ENCODE measurements at regions not wholly inside any gene's neighbourhood (a gene's known extent, or its start where the extent isn't known, plus 50 kb on each side); places are given as distances from the start of the nearest gene placed in this dataset.

DNA sequence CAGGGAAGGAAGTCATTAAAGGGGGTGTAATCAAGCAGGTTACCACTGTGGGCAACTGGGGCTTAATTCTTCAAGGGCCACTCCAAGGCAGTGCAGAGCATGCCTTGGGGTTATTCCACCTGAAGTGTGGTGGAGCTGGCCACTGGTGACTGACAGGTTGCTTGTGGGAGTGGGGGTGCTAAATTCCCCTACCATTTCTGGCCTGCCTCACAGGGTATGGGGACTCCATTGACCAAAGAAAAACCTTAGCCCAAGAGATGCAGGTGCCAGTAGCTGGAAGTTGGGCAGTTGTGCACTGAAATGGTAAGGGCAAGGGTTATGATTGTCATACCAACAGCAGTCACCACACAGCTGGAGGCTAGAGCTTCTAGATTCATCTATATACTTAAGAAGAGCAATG, 93.4 kb downstream of the ZNF621 start:
- no peaks in the 10 kb centered on the region for H3K9me3 ChIP-seq (ENCODE audit: control insufficient read depth, insufficient read depth, low read length)
- no peak overlapping the region for H3K27ac ChIP-seq (ENCODE audit: low read depth, low read length)
- no peaks in the 10 kb centered on the region for H3K27me3 ChIP-seq (ENCODE audit: control insufficient read depth, insufficient read depth, low read length)
- no peak overlapping the region for H3K4me3 ChIP-seq (ENCODE audit: low read depth, low read length)
- H3K9ac ChIP-seq (ENCODE audit: low read depth, low read length) = no peak overlapping the region
- H3K4me1 ChIP-seq (ENCODE audit: control insufficient read depth, insufficient read depth, low read length) = peaks cover 28% of the 10 kb centered on the region
- H3K36me3 ChIP-seq (ENCODE audit: control insufficient read depth, insufficient read depth, low read length) = no peaks in the 10 kb centered on the region

DNA sequence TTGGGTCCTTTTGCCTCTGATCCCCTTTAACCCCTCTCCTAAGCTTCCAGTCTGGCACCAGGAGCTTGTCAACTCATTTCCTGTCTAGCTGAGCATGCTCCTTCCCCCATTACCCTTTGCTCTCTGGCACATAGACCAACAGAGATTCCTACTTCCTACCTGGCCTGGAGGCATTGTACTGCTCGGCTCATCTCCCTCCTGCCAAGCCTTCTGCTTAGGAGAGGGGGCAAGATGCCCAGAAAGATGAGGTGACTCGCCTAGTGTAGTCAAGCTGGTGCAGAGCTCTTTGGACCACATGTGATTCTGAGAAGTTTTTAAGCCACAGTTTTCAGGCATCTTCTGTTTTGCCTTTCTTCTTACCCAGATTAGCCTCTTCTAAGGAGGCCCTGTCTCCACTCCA, 95.4 kb downstream of the ZNF621 start:
- no peaks in the 10 kb centered on the region for H3K9me3 ChIP-seq (ENCODE audit: control insufficient read depth, insufficient read depth, low read length)

DNA sequence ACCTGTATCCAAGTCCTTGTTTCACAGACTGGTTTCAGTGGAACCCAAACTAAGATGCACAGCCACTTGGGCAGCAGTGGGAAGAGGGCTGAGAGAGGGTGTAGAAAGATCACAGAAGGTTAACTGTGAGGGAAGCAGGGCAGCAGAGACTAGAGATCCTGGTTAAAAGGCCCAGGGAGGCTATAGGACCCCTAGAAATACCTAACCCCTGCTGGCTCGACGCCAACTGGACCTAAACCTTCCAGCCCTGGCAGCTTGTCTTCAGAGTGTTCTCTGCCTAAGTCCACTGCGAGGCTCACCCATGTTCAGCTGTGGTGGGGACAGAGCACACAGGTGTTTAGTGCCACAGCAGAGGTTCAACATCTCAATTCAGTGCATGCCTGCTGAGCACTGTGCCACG, 96.5 kb downstream of the ZNF621 start:
- Histone ChIP-seq H3K9me3 (ENCODE audit: control insufficient read depth, insufficient read depth, low read length) (no peaks in the 10 kb centered on the region), H3K4me1 (ENCODE audit: control insufficient read depth, insufficient read depth, low read length) (peaks cover 6% of the 10 kb centered on the region), H3K9ac (ENCODE audit: low read depth, low read length) (no peak overlapping the region), H3K27ac (ENCODE audit: low read depth, low read length) (no peak overlapping the region), H3K27me3 (ENCODE audit: control insufficient read depth, insufficient read depth, low read length) (no peaks in the 10 kb centered on the region), H3K4me3 (ENCODE audit: low read depth, low read length) (no peak overlapping the region), H3K36me3 (ENCODE audit: control insufficient read depth, insufficient read depth, low read length) (no peaks in the 10 kb centered on the region)

More for the DNA sequence above, 95.4 kb downstream of the ZNF621 start:
- no peak overlapping the region for H3K9ac ChIP-seq (ENCODE audit: low read depth, low read length)
- H3K4me3 ChIP-seq (ENCODE audit: low read depth, low read length) = no peak overlapping the region
- H3K27me3 ChIP-seq (ENCODE audit: control insufficient read depth, insufficient read depth, low read length) = no peaks in the 10 kb centered on the region
- H3K27ac ChIP-seq (ENCODE audit: low read depth, low read length) = no peak overlapping the region
- peaks cover 16% of the 10 kb centered on the region for H3K4me1 ChIP-seq (ENCODE audit: control insufficient read depth, insufficient read depth, low read length)
- no peaks in the 10 kb centered on the region for H3K36me3 ChIP-seq (ENCODE audit: control insufficient read depth, insufficient read depth, low read length)

DNA sequence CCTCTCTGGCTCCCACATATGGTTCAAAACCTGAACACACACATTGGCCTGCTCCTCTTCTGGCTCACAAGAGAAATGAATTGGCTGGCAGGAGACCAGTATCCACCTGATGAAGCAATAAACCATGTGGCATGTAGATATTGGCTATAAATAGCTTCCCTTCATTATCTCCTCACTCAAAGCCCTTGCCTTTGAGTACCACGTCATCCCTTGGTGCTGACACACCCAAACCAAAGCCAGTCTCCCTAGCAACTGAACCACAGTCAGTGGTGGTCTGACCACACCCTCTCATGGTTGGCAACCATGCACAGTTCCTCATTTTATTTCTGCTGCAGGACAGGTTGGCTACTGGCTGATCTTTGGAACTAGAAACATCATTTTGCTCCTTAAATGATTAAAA, 98.8 kb downstream of the ZNF621 start:
- Histone ChIP-seq H3K9ac (ENCODE audit: low read depth, low read length) (no peak overlapping the region), H3K27ac (ENCODE audit: low read depth, low read length) (no peak overlapping the region), H3K36me3 (ENCODE audit: control insufficient read depth, insufficient read depth, low read length) (no peaks in the 10 kb centered on the region), H3K4me1 (ENCODE audit: control insufficient read depth, insufficient read depth, low read length) (no peaks in the 10 kb centered on the region), H3K9me3 (ENCODE audit: control insufficient read depth, insufficient read depth, low read length) (peaks cover 6% of the 10 kb centered on the region), H3K27me3 (ENCODE audit: control insufficient read depth, insufficient read depth, low read length) (no peaks in the 10 kb centered on the region), H3K4me3 (ENCODE audit: low read depth, low read length) (no peak overlapping the region)

DNA sequence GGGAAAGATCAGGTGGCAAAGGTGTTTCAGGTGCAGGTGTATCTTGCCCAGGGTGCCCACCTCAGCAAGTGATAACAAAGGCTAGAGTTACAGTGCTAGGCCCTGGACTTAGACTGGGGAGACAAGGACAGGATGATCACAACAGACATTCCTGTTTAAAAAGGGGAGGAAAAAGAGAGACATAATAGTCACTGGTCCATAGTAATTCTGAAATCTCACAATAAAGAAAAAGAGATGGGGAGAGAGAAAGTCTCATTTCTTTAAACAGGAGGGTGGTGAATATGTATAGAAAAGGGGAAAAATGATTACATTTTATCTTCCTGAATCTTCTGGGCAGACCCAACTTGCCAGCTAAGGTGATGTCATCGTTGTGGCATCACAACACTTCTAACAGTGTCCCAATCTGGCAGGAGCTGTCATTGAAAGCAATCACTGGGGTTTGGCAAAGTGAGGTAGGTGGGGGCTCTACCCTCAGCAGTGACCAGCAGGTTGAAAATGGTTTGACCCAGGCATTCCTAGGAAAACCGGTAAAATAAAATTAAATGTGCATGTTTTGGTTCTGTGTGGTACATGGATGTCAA, 99.5 kb downstream of the ZNF621 start:
- Histone ChIP-seq H3K36me3 (ENCODE audit: control insufficient read depth, insufficient read depth, low read length) (no peaks in the 10 kb centered on the region), H3K9ac (ENCODE audit: low read depth, low read length) (no peak overlapping the region), H3K4me3 (ENCODE audit: low read depth, low read length) (no peak overlapping the region), H3K27me3 (ENCODE audit: control insufficient read depth, insufficient read depth, low read length) (no peaks in the 10 kb centered on the region), H3K27ac (ENCODE audit: low read depth, low read length) (no peak overlapping the region), H3K9me3 (ENCODE audit: control insufficient read depth, insufficient read depth, low read length) (peaks cover 14% of the 10 kb centered on the region), H3K4me1 (ENCODE audit: control insufficient read depth, insufficient read depth, low read length) (no peaks in the 10 kb centered on the region)

DNA sequence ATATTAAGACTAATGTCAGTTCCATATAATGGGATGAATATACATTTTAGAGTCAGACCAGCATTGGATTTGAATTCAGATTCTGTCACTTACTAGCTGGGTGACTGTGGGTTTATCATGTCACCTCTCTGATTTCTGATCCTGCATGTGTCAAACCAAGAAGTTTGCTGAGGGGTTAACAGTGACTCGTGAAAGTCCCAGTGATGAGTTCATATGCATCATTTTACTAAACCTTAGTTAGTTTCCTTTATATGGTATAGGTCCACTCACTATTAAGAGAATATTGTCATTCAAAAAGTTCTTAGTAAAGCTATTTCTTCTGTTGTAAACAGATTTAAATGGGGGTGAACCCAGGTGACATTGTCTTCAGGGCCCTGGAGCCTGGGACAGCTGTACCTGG, 102.3 kb downstream of the ZNF621 start:
- no peaks in the 10 kb centered on the region for H3K27me3 ChIP-seq (ENCODE audit: control insufficient read depth, insufficient read depth, low read length)
- no peaks in the 10 kb centered on the region for H3K4me1 ChIP-seq (ENCODE audit: control insufficient read depth, insufficient read depth, low read length)
- H3K27ac ChIP-seq (ENCODE audit: low read depth, low read length) = no peak overlapping the region
- H3K9me3 ChIP-seq (ENCODE audit: control insufficient read depth, insufficient read depth, low read length) = peaks cover 18% of the 10 kb centered on the region
- no peak overlapping the region for H3K4me3 ChIP-seq (ENCODE audit: low read depth, low read length)
- no peak overlapping the region for H3K9ac ChIP-seq (ENCODE audit: low read depth, low read length)
- H3K36me3 ChIP-seq (ENCODE audit: control insufficient read depth, insufficient read depth, low read length) = no peaks in the 10 kb centered on the region

DNA sequence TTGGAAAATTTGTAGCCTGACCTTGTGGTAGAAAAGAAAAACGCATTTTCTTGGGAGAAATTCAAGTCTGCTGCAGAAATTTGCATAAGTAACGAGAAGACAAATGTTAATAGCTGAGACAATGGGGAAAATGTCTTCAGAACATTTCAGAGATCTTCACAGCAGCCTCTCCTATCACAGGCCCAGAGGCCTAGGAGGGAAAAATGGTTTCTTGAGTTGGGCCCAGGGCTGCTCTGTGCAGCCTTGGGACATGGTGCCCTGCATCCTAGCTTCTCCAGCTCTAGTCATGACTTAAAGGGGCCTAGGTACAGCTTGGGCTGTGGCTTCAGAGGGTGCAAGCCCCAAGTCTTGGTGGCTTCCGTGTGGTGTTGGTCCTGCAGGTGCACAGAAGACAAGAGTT, 104.2 kb downstream of the ZNF621 start:
- Histone ChIP-seq H3K36me3 (ENCODE audit: control insufficient read depth, insufficient read depth, low read length) (no peaks in the 10 kb centered on the region), H3K4me1 (ENCODE audit: control insufficient read depth, insufficient read depth, low read length) (no peaks in the 10 kb centered on the region), H3K9ac (ENCODE audit: low read depth, low read length) (no peak overlapping the region), H3K27ac (ENCODE audit: low read depth, low read length) (no peak overlapping the region), H3K27me3 (ENCODE audit: control insufficient read depth, insufficient read depth, low read length) (no peaks in the 10 kb centered on the region), H3K4me3 (ENCODE audit: low read depth, low read length) (no peak overlapping the region), H3K9me3 (ENCODE audit: control insufficient read depth, insufficient read depth, low read length) (peaks cover 18% of the 10 kb centered on the region)

DNA sequence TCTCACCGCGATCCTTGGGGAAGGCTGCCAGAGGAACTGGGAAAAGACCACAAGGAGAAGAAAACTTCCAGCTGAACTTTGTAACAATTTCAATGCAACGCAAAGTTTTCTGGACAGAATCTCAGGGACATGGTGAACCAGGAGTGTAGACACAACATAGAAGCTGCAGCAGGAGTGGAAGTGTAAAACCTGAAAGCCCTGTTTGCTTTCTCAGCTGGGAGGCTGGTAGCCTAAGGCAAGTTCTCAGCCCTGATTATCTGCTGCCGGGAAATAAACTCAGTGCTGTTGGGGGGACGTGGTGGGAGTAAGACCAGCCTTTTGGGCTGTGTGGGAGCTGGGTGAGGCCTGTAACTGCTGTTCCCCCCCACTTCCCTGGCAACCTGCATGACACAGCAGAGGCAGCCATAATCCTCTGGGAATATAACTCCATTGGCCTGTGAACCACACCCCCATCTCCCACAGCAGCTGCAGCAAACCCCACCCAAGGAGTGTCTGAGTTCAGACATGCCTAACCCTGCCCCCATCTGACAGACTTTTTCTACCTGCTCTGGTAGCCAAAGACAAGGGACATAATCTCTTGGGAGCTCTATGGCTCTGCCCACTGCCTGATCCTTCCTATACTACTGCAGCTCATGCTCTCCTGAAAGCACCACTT, 106.7 kb downstream of the ZNF621 start:
- no peak overlapping the region for H3K4me3 ChIP-seq (ENCODE audit: low read depth, low read length)
- no peak overlapping the region for H3K9ac ChIP-seq (ENCODE audit: low read depth, low read length)
- no peaks in the 10 kb centered on the region for H3K4me1 ChIP-seq (ENCODE audit: control insufficient read depth, insufficient read depth, low read length)
- H3K36me3 ChIP-seq (ENCODE audit: control insufficient read depth, insufficient read depth, low read length) = no peaks in the 10 kb centered on the region
- H3K9me3 ChIP-seq (ENCODE audit: control insufficient read depth, insufficient read depth, low read length) = peaks cover 18% of the 10 kb centered on the region
- H3K27ac ChIP-seq (ENCODE audit: low read depth, low read length) = no peak overlapping the region
- no peaks in the 10 kb centered on the region for H3K27me3 ChIP-seq (ENCODE audit: control insufficient read depth, insufficient read depth, low read length)

DNA sequence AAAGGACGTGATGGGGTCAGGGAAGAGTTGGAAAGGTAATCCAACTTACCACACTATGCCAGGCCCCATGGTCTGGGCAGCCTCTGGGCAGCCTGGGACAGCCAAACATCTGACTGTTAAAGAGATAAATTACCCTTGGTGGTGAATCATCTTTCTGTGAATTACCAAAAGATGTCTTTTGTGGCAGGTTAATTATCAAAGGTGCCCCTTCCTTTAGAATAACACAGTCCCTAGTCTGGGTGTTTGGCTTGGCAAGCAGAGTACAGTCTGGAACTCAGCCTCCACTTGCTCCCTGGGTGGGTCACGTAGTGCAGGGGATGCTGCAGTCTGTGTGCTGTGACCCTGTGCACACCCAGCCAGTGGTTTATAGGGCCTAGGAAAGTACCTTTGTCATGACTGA, 113.1 kb downstream of the ZNF621 start:
- H3K36me3 ChIP-seq (ENCODE audit: control insufficient read depth, insufficient read depth, low read length) = no peaks in the 10 kb centered on the region
- H3K9me3 ChIP-seq (ENCODE audit: control insufficient read depth, insufficient read depth, low read length) = no peaks in the 10 kb centered on the region; the same call in 1 of the 2 replicates
- no peak overlapping the region for H3K9ac ChIP-seq (ENCODE audit: low read depth, low read length)
- H3K27me3 ChIP-seq (ENCODE audit: control insufficient read depth, insufficient read depth, low read length) = no peaks in the 10 kb centered on the region
- no peak overlapping the region for H3K27ac ChIP-seq (ENCODE audit: low read depth, low read length)
- H3K4me3 ChIP-seq (ENCODE audit: low read depth, low read length) = no peak overlapping the region
- no peaks in the 10 kb centered on the region for H3K4me1 ChIP-seq (ENCODE audit: control insufficient read depth, insufficient read depth, low read length)

DNA sequence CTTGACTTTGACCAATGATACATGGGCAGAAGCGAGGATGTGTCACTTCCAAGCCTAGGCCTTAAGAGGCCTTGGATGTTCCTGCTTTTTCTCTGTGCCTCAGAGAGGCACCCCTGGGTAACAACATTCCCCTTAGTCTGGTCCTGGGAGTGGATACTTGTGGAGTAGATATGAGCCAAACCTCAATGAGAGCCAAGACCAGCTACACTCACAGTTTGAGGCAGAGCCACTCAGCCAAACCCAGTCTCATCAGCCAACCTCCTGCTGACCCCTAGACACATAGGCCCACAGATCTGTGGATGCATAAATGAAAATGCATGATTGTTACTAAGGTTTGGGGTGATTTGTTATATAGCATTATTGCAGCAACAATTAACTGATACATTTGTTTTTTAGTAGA, 114.2 kb downstream of the ZNF621 start:
- no peak overlapping the region for H3K27ac ChIP-seq (ENCODE audit: low read depth, low read length)
- no peaks in the 10 kb centered on the region for H3K27me3 ChIP-seq (ENCODE audit: control insufficient read depth, insufficient read depth, low read length)
- H3K4me1 ChIP-seq (ENCODE audit: control insufficient read depth, insufficient read depth, low read length) = no peaks in the 10 kb centered on the region
- no peak overlapping the region for H3K9ac ChIP-seq (ENCODE audit: low read depth, low read length)
- no peaks in the 10 kb centered on the region for H3K36me3 ChIP-seq (ENCODE audit: control insufficient read depth, insufficient read depth, low read length)
- no peak overlapping the region for H3K4me3 ChIP-seq (ENCODE audit: low read depth, low read length)
- H3K9me3 ChIP-seq (ENCODE audit: control insufficient read depth, insufficient read depth, low read length) = no peaks in the 10 kb centered on the region; the same call in 1 of the 2 replicates

DNA sequence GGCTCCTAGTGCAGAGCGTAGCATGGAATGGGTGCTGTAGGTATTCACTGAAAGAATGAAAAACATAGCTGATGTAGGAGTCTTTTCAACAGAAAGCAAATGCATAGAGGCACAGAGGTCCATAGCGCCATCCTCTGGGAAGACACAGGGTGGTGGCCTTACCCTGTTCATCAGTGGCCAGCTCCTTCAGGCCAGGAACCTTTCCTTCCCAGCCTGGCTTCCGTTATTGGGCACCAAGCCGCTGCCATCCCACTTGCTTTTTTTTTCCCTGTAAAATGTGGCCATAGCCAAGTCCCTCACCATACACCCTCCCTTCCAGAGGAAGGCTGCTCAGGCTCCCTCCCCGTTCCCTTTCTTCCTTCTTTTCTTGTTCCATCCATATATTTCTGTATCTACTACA, 118.1 kb downstream of the ZNF621 start:
- no peaks in the 10 kb centered on the region for H3K27me3 ChIP-seq (ENCODE audit: control insufficient read depth, insufficient read depth, low read length)
- no peak overlapping the region for H3K27ac ChIP-seq (ENCODE audit: low read depth, low read length)
- H3K36me3 ChIP-seq (ENCODE audit: control insufficient read depth, insufficient read depth, low read length) = no peaks in the 10 kb centered on the region
- no peak overlapping the region for H3K4me3 ChIP-seq (ENCODE audit: low read depth, low read length)
- no peak overlapping the region for H3K9ac ChIP-seq (ENCODE audit: low read depth, low read length)
- no peaks in the 10 kb centered on the region for H3K4me1 ChIP-seq (ENCODE audit: control insufficient read depth, insufficient read depth, low read length)
- no peaks in the 10 kb centered on the region for H3K9me3 ChIP-seq (ENCODE audit: control insufficient read depth, insufficient read depth, low read length)
